ENCODE measurements at regions not wholly inside any gene's neighbourhood (a gene's known extent, or its start where the extent isn't known, plus 50 kb on each side); places are given as distances from the start of the nearest gene placed in this dataset.

GRCh38 chr15:62357431-62357830 lies 192.3 kb upstream of the C2CD4B start:
- TF ChIP-seq CTCF (conservative IDR thresholded peaks at IDR 0.05 in 1 of 2, IDR thresholded peaks at IDR 0.05 in 1 of 2; ENCODE audit: low read depth in 1 of 2, low read length in 2 of 2) (no peak), EZH2 (IDR thresholded peaks at IDR 0.05; ENCODE audit: low read length, missing control alignments) (no peak)

All from fibroblast of lung (primary cell).